KMS-11 (cell line): ENCODE measurements at regions not wholly inside any gene's neighbourhood (a gene's known extent, or its start where the extent isn't known, plus 50 kb on each side); places are given as distances from the start of the nearest gene placed in this dataset.

Source experiments
- H2AFZ ChIP-seq: fragments of 200-600 bp; sonication (generic); 2 replicates; pipeline ENCODE4 v1.6.1; 2016; ENCODE audit warnings: antibody characterized with exemption, mixed run types, low read depth
- H3K27ac ChIP-seq: fragments of 200-600 bp; sonication (generic); 2 replicates; pipeline ENCODE4 v1.6.1; 2016; ENCODE audit warnings: mild to moderate bottlenecking, mixed run types
- H3K27me3 ChIP-seq: fragments of 200-600 bp; sonication (generic); 2 replicates; pipeline ENCODE4 v1.6.1; 2017; ENCODE audit warnings: mild to moderate bottlenecking, low read depth, mixed run types, moderate library complexity; ENCODE audit not compliant: insufficient read depth
- H3K36me3 ChIP-seq: fragments of 200-600 bp; sonication (generic); 2 replicates; pipeline ENCODE4 v1.6.1; 2017; ENCODE audit warnings: mild to moderate bottlenecking, mixed run types; ENCODE audit not compliant: insufficient read depth
- H3K4me1 ChIP-seq: fragments of 200-600 bp; sonication (generic); 2 replicates; pipeline ENCODE4 v1.6.1; 2016; ENCODE audit warnings: mild to moderate bottlenecking, low read depth, mixed run types; ENCODE audit not compliant: poor library complexity, severe bottlenecking
- H3K4me2 ChIP-seq: fragments of 200-600 bp; sonication (generic); 2 replicates; pipeline ENCODE4 v1.7.0; 2016; ENCODE audit warnings: mild to moderate bottlenecking, mixed run types
- H3K4me3 ChIP-seq: fragments of 200-600 bp; sonication (generic); IDR thresholded peaks from 2 replicates; pipeline ENCODE4 v1.6.1; 2017; ENCODE audit warnings: low read depth, low read length, mixed read lengths; ENCODE audit not compliant: insufficient read depth
- H3K79me2 ChIP-seq: fragments of 200-600 bp; sonication (generic); 2 replicates; pipeline ENCODE4 v1.6.1; 2016; ENCODE audit warnings: low read depth, mixed run types; ENCODE audit not compliant: insufficient read depth
- H3K9ac ChIP-seq: fragments of 200-600 bp; sonication (generic); 2 replicates; pipeline ENCODE4 v1.6.1; 2016; ENCODE audit warnings: mild to moderate bottlenecking, mixed run types
- H4K20me1 ChIP-seq: fragments of 200-600 bp; sonication (generic); 2 replicates; pipeline ENCODE4 v1.6.1; 2016; ENCODE audit warnings: mild to moderate bottlenecking, mixed run types; ENCODE audit not compliant: insufficient read depth
- CTCF ChIP-seq: fragments of 200-600 bp; sonication (generic); conservative IDR thresholded peaks from 2 replicates; pipeline ENCODE4 v1.6.1; 2017; ENCODE audit warnings: low read depth, mild to moderate bottlenecking, antibody characterized with exemption, low read length, moderate library complexity, mixed read lengths

GRCh38 chr15:39211108-39211979, 369.5 kb upstream of the THBS1 start:
- H2AFZ ChIP-seq, result no peak overlapping the region
- no peaks in the 10 kb centered on the region for H3K79me2 ChIP-seq
- no peak overlapping the region for H3K27ac ChIP-seq
- H3K4me3 ChIP-seq, result no peak overlapping the region
- H3K9ac ChIP-seq, result no peak overlapping the region
- no peaks in the 10 kb centered on the region for H3K36me3 ChIP-seq
- no peaks in the 10 kb centered on the region for H4K20me1 ChIP-seq
- H3K4me2 ChIP-seq, result no peak overlapping the region
- H3K4me1 ChIP-seq, result no peaks in the 10 kb centered on the region
- no peak for TF ChIP-seq CTCF
- H3K27me3 ChIP-seq, result no peaks in the 10 kb centered on the region

- H2AFZ ChIP-seq, result no peak overlapping the region
- H3K27me3 ChIP-seq, result no peaks in the 10 kb centered on the region
- no peak overlapping the region for H3K4me2 ChIP-seq
- no peaks in the 10 kb centered on the region for H3K79me2 ChIP-seq
- H4K20me1 ChIP-seq, result no peaks in the 10 kb centered on the region
- H3K9ac ChIP-seq, result no peak overlapping the region
- H3K4me1 ChIP-seq, result no peaks in the 10 kb centered on the region
- H3K27ac ChIP-seq, result no peak overlapping the region
- TF ChIP-seq CTCF, result no peak
- no peaks in the 10 kb centered on the region for H3K36me3 ChIP-seq
- no peak overlapping the region for H3K4me3 ChIP-seq
Observed at GRCh38 chr15:39213385-39213840, 367.5 kb upstream of the THBS1 start.

- no peak overlapping the region for H3K4me2 ChIP-seq
- no peaks in the 10 kb centered on the region for H3K79me2 ChIP-seq
- no peaks in the 10 kb centered on the region for H3K4me1 ChIP-seq
- H4K20me1 ChIP-seq, result no peaks in the 10 kb centered on the region
- no peak overlapping the region for H2AFZ ChIP-seq
- no peaks in the 10 kb centered on the region for H3K27me3 ChIP-seq
- H3K9ac ChIP-seq, result no peak overlapping the region
- no peaks in the 10 kb centered on the region for H3K36me3 ChIP-seq
- H3K4me3 ChIP-seq, result no peak overlapping the region
- no peak overlapping the region for H3K27ac ChIP-seq
- TF ChIP-seq CTCF, result no peak
Observed at GRCh38 chr15:39215015-39215414, 365.9 kb upstream of the THBS1 start.

- no peak for TF ChIP-seq CTCF
Observed at GRCh38 chr15:39216816-39217215, 364.1 kb upstream of the THBS1 start.

More at GRCh38 chr15:39216816-39217215, 364.1 kb upstream of the THBS1 start:
- H3K9ac ChIP-seq, result no peak overlapping the region
- no peak overlapping the region for H3K4me2 ChIP-seq
- no peak overlapping the region for H3K27ac ChIP-seq
- H3K36me3 ChIP-seq, result no peaks in the 10 kb centered on the region
- H3K27me3 ChIP-seq, result no peaks in the 10 kb centered on the region
- H3K4me3 ChIP-seq, result no peak overlapping the region
- H2AFZ ChIP-seq, result no peak overlapping the region
- no peaks in the 10 kb centered on the region for H3K79me2 ChIP-seq
- H4K20me1 ChIP-seq, result no peaks in the 10 kb centered on the region
- H3K4me1 ChIP-seq, result no peaks in the 10 kb centered on the region
